Testis (tissue), 2 donors: ENCODE measurements at regions not wholly inside any gene's neighbourhood (a gene's known extent, or its start where the extent isn't known, plus 50 kb on each side); places are given as distances from the start of the nearest gene placed in this dataset.

Experiments used
- CTCF ChIP-seq, 3 experiments: fragments of 450-650 bp in 2 of 3; fragments of 200-600 bp in 1 of 3; sonication (generic) in 1 of 3; IDR thresholded peaks; one replicate each; pipeline ENCODE4 v1.5.1; 2016 to 2019; ENCODE audit warnings: antibody characterized with exemption in 3 of 3, mild to moderate bottlenecking in 2 of 3, moderate library complexity in 1 of 3
- POLR2A ChIP-seq: fragments of 450-650 bp; IDR thresholded peaks from one replicate; pipeline ENCODE4 v1.6.1; 2017; ENCODE audit warnings: antibody characterized with exemption, mild to moderate bottlenecking, moderate library complexity

- TF ChIP-seq CTCF (IDR thresholded peaks at IDR 0.05), result no peak
- no peak for TF ChIP-seq POLR2A
Measured at GRCh38 chr3:117977504-117978228, 1057.0 kb downstream of the IGSF11 start.
